ENCODE measurements at regions not wholly inside any gene's neighbourhood (a gene's known extent, or its start where the extent isn't known, plus 50 kb on each side); places are given as distances from the start of the nearest gene placed in this dataset.
"Not testable (repeated sequence)": the region's sequence is repeated elsewhere in the genome, so short reads cannot be mapped to it uniquely, and the experiment has no call there.

GRCh38 chr3:124636863-124637296, 93.4 kb upstream of the UMPS start:
- H3K9ac ChIP-seq: no peak overlapping the region
- no peak overlapping the region for H2AFZ ChIP-seq
- no peaks in the 10 kb centered on the region for H3K9me3 ChIP-seq (ENCODE audit: control insufficient read depth, low read length)
- no peaks in the 10 kb centered on the region for H3K36me3 ChIP-seq (ENCODE audit: control insufficient read depth, insufficient read depth, low read length)
- no peak overlapping the region for H3K4me2 ChIP-seq (ENCODE audit: low read length)
- H3K27ac ChIP-seq: no peak overlapping the region
- H3K4me3 ChIP-seq (ENCODE audit: low read depth, low read length): no peak overlapping the region
- no peaks in the 10 kb centered on the region for H3K27me3 ChIP-seq (ENCODE audit: control insufficient read depth, insufficient read depth, low read length)
- H3K79me2 ChIP-seq: no peaks in the 10 kb centered on the region
- H3K4me1 ChIP-seq: no peaks in the 10 kb centered on the region
- TF ChIP-seq CTCF (IDR thresholded peaks at IDR 0.05): no peak

GRCh38 chr3:124639406-124640237, 90.6 kb upstream of the UMPS start:
- H3K79me2 ChIP-seq: no peaks in the 10 kb centered on the region
- no peaks in the 10 kb centered on the region for H3K4me1 ChIP-seq
- no peak for TF ChIP-seq CTCF (IDR thresholded peaks at IDR 0.05)
- no peaks in the 10 kb centered on the region for H3K36me3 ChIP-seq (ENCODE audit: control insufficient read depth, insufficient read depth, low read length)
- H3K9ac ChIP-seq: no peak overlapping the region
- H3K9me3 ChIP-seq (ENCODE audit: control insufficient read depth, low read length): no peaks in the 10 kb centered on the region
- no peak overlapping the region for H3K27ac ChIP-seq
- H2AFZ ChIP-seq: no peak overlapping the region
- no peak overlapping the region for H3K4me2 ChIP-seq (ENCODE audit: low read length)
- H3K4me3 ChIP-seq (ENCODE audit: low read depth, low read length): no peak overlapping the region
- no peaks in the 10 kb centered on the region for H3K27me3 ChIP-seq (ENCODE audit: control insufficient read depth, insufficient read depth, low read length)

GRCh38 chr3:124640635-124641306, 89.5 kb upstream of the UMPS start:
- Histone ChIP-seq H3K4me1 (no peaks in the 10 kb centered on the region), H3K79me2 (no peaks in the 10 kb centered on the region), H3K4me3 (ENCODE audit: low read depth, low read length) (no peak overlapping the region), H3K36me3 (ENCODE audit: control insufficient read depth, insufficient read depth, low read length) (no peaks in the 10 kb centered on the region), H3K9me3 (ENCODE audit: control insufficient read depth, low read length) (no peaks in the 10 kb centered on the region), H3K9ac (no peak overlapping the region), H3K27me3 (ENCODE audit: control insufficient read depth, insufficient read depth, low read length) (no peaks in the 10 kb centered on the region), H2AFZ (no peak overlapping the region), H3K27ac (no peak overlapping the region), H3K4me2 (ENCODE audit: low read length) (no peak overlapping the region)
- TF ChIP-seq CTCF (IDR thresholded peaks at IDR 0.05): no peak

- Histone ChIP-seq H3K9ac (no peak overlapping the region), H3K36me3 (ENCODE audit: control insufficient read depth, insufficient read depth, low read length) (no peaks in the 10 kb centered on the region), H3K27ac (no peak overlapping the region), H3K4me2 (ENCODE audit: low read length) (no peak overlapping the region), H2AFZ (no peak overlapping the region), H3K27me3 (ENCODE audit: control insufficient read depth, insufficient read depth, low read length) (no peaks in the 10 kb centered on the region), H3K9me3 (ENCODE audit: control insufficient read depth, low read length) (no peaks in the 10 kb centered on the region), H3K4me3 (ENCODE audit: low read depth, low read length) (no peak overlapping the region), H3K4me1 (no peaks in the 10 kb centered on the region), H3K79me2 (no peaks in the 10 kb centered on the region)
- no peak for TF ChIP-seq CTCF (IDR thresholded peaks at IDR 0.05)
These were observed 86.8 kb upstream of the UMPS start for GRCh38 chr3:124643453-124643852.

- H3K36me3 ChIP-seq (ENCODE audit: control insufficient read depth, insufficient read depth, low read length): not testable (repeated sequence)
These were observed 84.1 kb upstream of the UMPS start for GRCh38 chr3:124646186-124646585.

More at GRCh38 chr3:124646186-124646585, 84.1 kb upstream of the UMPS start:
- H3K27me3 ChIP-seq (ENCODE audit: control insufficient read depth, insufficient read depth, low read length); H3K79me2 ChIP-seq; H3K4me2 ChIP-seq (ENCODE audit: low read length); H2AFZ ChIP-seq; H3K4me3 ChIP-seq (ENCODE audit: low read depth, low read length); H3K27ac ChIP-seq; H3K9me3 ChIP-seq (ENCODE audit: control insufficient read depth, low read length); H3K4me1 ChIP-seq; H3K9ac ChIP-seq: not testable (repeated sequence)

All from parathyroid adenoma (tissue), 2 donors.